ENCODE measurements at regions not wholly inside any gene's neighbourhood (a gene's known extent, or its start where the extent isn't known, plus 50 kb on each side); places are given as distances from the start of the nearest gene placed in this dataset.

DNA sequence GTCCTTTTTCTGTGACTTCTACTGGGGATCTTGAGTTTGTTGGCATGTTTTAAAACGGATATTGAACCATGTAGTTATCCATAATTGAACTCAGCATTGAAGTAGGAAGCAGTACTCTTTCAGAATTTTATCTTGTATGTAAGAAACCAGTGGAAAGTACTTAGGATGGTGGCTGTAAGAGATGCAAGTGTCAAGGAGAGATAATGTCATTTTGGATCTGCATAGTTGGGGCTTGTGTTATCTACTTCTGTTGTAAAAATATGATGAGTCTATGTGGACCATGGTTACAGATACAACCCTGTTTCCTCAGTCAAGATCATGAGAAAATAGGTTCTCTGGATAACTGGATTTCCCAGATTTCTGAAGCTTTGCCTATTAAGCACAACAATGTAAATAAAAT, 113.7 kb downstream of the NAB1 start:
- CTCF ChIA-PET: interaction anchor here (1.5 kb wide), 1 partner anchor 21 kb away, joined by 7 read pairs; no protein-coding TSS in a partner anchor
- H3K4me3 ChIP-seq (ENCODE audit: low read depth, low read length): no peak overlapping the region
- DNase-seq (ENCODE audit: low read depth, low spot score): no peak
- POLR2A ChIA-PET: no interaction called here
- TF ChIP-seq, protein P1, sequence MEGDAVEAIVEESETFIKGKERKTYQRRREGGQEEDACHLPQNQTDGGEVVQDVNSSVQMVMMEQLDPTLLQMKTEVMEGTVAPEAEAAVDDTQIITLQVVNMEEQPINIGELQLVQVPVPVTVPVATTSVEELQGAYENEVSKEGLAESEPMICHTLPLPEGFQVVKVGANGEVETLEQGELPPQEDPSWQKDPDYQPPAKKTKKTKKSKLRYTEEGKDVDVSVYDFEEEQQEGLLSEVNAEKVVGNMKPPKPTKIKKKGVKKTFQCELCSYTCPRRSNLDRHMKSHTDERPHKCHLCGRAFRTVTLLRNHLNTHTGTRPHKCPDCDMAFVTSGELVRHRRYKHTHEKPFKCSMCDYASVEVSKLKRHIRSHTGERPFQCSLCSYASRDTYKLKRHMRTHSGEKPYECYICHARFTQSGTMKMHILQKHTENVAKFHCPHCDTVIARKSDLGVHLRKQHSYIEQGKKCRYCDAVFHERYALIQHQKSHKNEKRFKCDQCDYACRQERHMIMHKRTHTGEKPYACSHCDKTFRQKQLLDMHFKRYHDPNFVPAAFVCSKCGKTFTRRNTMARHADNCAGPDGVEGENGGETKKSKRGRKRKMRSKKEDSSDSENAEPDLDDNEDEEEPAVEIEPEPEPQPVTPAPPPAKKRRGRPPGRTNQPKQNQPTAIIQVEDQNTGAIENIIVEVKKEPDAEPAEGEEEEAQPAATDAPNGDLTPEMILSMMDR (IDR thresholded peaks at IDR 0.05; ENCODE audit: insufficient read depth, low read length, missing control alignments): no peak

DNA sequence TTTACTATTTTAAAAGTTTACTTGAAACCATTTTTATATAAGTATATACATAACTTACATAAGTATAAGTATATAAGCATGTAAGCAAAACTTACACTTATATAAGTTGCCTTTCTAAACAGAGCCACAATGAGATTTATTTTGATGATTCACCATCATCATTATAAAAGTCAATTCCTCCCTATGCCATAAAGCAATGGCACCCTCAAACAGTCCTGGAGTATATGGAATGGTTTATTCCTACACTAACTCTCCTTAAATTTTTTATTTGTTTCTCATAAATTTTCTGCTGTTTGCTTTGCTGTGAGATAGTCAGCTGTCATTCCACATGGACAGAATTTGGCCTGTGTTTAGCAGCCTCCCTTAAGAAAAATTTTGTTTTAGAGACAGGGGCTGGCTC, 114.2 kb downstream of the NAB1 start:
- CTCF ChIA-PET: interaction anchor here (1.5 kb wide), 1 partner anchor 21 kb away, joined by 7 read pairs; no protein-coding TSS in a partner anchor
- TF ChIP-seq, protein P1 (IDR thresholded peaks at IDR 0.05; ENCODE audit: insufficient read depth, low read length, missing control alignments): no peak
- no peak overlapping the region for H3K4me3 ChIP-seq (ENCODE audit: low read depth, low read length)
- POLR2A ChIA-PET: no interaction called here
- no peak for DNase-seq (ENCODE audit: low read depth, low spot score)

DNA sequence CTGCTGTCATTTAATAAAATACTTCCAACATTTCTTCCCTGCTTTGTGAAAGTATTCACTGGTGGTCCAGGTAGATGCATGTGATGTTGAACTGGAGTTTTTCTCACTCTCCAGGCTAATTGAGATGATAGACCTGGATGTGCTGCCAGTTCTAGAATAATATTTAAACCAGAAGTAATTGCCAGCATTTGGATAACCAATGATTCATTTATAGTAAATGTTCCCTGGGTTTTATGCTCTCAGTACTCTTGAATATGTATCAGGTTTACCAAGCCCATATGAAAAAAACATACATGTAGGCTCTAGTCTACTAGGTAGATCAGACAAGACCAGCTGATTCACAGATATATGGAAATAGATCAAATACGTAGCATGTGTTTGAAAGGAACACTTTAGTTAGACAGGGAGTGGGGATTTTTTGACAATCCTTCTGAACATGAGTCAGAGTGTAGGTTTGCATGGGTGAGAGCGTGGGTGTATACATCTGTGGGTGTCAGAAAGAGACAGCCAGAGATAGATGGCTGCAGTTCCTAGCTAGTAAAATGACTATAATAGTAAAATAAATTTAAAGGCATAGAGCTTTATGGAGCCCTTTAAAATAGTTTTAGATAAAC, 115.1 kb downstream of the NAB1 start:
- DNase-seq (ENCODE audit: low read depth, low spot score): no peak
- CTCF ChIA-PET: interaction anchor here (1.5 kb wide), 1 partner anchor 20 kb away, joined by 7 read pairs; no protein-coding TSS in a partner anchor
- H3K4me3 ChIP-seq (ENCODE audit: low read depth, low read length): no peak overlapping the region
- POLR2A ChIA-PET: no interaction called here
- TF ChIP-seq, protein P1 (IDR thresholded peaks at IDR 0.05; ENCODE audit: insufficient read depth, low read length, missing control alignments): no peak

DNA sequence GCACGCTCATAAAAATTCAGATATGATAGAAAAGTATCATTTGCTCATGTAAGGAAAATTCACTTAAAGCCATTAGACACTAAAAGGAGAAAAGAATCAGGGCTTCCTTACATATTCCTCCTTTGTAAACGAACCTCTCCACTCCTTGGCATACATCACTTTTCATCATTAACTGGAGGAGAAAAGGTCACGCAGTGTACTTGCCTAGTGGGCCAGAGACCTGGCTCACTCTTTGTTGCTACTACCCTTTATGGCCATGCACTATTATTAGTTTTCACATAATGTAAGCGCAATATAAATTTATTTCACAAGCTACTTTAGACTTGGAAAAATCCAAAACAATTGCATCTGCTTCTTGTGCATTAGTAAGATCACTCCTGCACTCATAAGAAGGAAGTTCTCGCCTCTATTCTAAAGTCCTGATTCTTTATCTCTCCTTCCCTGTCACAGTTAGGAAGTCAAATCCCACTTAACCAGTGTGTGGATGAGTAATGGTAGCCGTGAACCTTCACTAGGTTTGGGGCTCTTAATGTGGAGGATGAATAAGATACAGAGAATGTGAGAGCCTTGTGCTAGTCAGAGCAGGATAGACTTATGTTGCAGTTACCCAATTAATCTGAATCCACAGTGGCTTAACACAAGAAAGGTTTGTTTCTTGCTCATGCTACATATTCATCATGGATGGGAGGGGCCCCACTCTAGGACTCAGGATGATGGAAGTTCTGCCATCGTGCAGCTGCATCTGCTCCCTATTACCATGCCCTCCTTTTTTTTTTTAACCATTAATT, 115.0 kb upstream of the GLS start:
- no peak overlapping the region for H3K4me3 ChIP-seq (ENCODE audit: low read depth, low read length)
- DNase-seq (ENCODE audit: low read depth, low spot score): peak; percentile 21
- CTCF ChIA-PET: no interaction called here
- TF ChIP-seq, protein P1 (IDR thresholded peaks at IDR 0.05; ENCODE audit: insufficient read depth, low read length, missing control alignments): no peak
- POLR2A ChIA-PET: no interaction called here

DNA sequence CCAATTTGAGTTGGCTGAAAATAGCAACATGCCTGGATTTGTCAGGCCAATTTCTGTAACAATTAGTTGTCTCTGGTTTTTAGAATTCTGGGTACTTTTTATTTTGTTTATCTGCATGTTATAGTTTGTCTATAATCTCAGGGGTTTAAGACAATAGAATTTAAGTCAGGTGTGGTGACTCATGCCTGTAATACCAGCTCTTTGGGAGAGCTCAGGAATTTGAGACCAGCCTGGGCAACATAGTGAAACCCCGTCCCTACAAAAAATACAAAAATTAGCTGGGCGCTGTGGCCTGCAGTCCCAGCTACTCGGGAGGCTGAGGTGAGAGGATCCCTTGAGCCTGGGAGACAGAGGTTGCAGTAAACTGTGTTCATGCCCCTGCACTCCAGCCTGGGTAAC, 114.4 kb upstream of the GLS start:
- TF ChIP-seq, protein P1 (IDR thresholded peaks at IDR 0.05; ENCODE audit: insufficient read depth, low read length, missing control alignments): no peak
- ChIA-PET CTCF (interaction anchor here (1.0 kb wide), 1 partner anchor 16 kb away, joined by 6 read pairs; no protein-coding TSS in a partner anchor), POLR2A (no interaction called here)
- no peak for DNase-seq (ENCODE audit: low read depth, low spot score)
- H3K4me3 ChIP-seq (ENCODE audit: low read depth, low read length): no peak overlapping the region

DNA sequence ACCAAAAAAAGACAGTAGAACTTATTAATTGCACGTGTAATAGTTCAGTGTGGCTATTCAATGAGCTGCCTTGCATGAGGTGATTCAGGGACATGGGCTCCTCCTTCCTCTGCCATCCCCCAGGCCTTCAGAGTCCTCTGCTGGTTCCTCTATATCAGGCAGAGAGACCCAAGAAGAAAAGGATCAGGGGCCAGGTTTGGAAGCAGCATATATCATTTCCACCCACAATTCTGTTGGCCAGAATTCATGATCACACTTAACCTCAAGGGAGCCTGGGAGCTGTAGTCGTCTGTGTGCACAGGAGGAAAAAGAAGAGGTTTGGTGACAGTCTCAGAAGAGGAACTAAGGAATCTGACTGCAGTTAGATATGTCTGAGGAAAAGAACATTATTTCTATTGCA, 114.0 kb upstream of the GLS start:
- TF ChIP-seq, protein P1 (IDR thresholded peaks at IDR 0.05; ENCODE audit: insufficient read depth, low read length, missing control alignments): no peak
- H3K4me3 ChIP-seq (ENCODE audit: low read depth, low read length): no peak overlapping the region
- DNase-seq (ENCODE audit: low read depth, low spot score): no peak
- CTCF ChIA-PET: interaction anchor here (0.7 to 1.0 kb wide), 2 partner anchors 15 to 201 kb away, joined by 3 to 6 read pairs; no protein-coding TSS in a partner anchor
- POLR2A ChIA-PET: no interaction called here

Data from AG04449 (cell line).